H1 (cell line): ENCODE measurements at regions not wholly inside any gene's neighbourhood (a gene's known extent, or its start where the extent isn't known, plus 50 kb on each side); places are given as distances from the start of the nearest gene placed in this dataset.
A peak's percentile ranks its signal among the peaks of the same experiment; 100 is the strongest.

Experiments used
- CTCF ChIA-PET: fragments of 300-600 bp; sonication (Branson Sonifier 250); formaldehyde crosslinking; loops from one replicate; lab custom pipeline; 2021; ENCODE audit not compliant: partially characterized antibody; lab: Charles Lee
- POLR2A ChIA-PET: fragments of 300-600 bp; sonication (Branson Sonifier 250); formaldehyde crosslinking; loops from one replicate; lab custom pipeline; 2021; ENCODE audit warnings: inconsistent platforms; ENCODE audit not compliant: partially characterized antibody; lab: Charles Lee
- DNase-seq, 2 experiments: peaks; one replicate each; pipeline versions ENCODE4 v3.0.0 to v3.0.0-alpha.2; 2010 to 2022; ENCODE audit warnings: low spot score in 2 of 2, low read depth in 1 of 2, mixed read lengths in 1 of 2
- FAIRE-seq: peaks from 2 replicates; lab custom pipeline; 2011; peaks lifted over from hg19 to GRCh38; lab: Jason Lieb, UNC
- H2AFZ ChIP-seq: 2 replicates; pipeline ENCODE4 v1.8.1; 2012; ENCODE audit warnings: low read length, inconsistent platforms
- H2AK5ac ChIP-seq: 2 replicates; pipeline ENCODE4 v1.6.1; 2013; ENCODE audit warnings: low read depth, low read length
- H2BK120ac ChIP-seq: replicated peaks from 2 replicates; pipeline ENCODE3; 2013; ENCODE audit warnings: low read depth, low read length, inconsistent platforms
- H2BK12ac ChIP-seq: 2 replicates; pipeline ENCODE4 v1.6.1; 2013; ENCODE audit warnings: low read depth, low read length
- H2BK15ac ChIP-seq: 2 replicates; pipeline ENCODE4 v1.6.1; 2013; ENCODE audit warnings: low read length
- H2BK20ac ChIP-seq: 2 replicates; pipeline ENCODE4 v1.6.1; 2013; ENCODE audit warnings: low read length
- H2BK5ac ChIP-seq: 2 replicates; pipeline ENCODE4 v1.6.1; 2013; ENCODE audit warnings: low read depth, low read length
- H3K14ac ChIP-seq: 2 replicates; pipeline ENCODE4 v1.6.1; 2013; ENCODE audit warnings: inconsistent platforms; ENCODE audit not compliant: insufficient read length
- H3K18ac ChIP-seq: 2 replicates; pipeline ENCODE4 v1.6.1; 2013; ENCODE audit warnings: low read length; ENCODE audit errors: extremely low read depth
- H3K23ac ChIP-seq: 2 replicates; pipeline ENCODE4 v1.6.1; 2013; ENCODE audit warnings: inconsistent platforms; ENCODE audit not compliant: insufficient read length
- H3K23me2 ChIP-seq: 2 replicates; pipeline ENCODE4 v1.6.1; 2013; ENCODE audit warnings: low read depth, low read length
- H3K27ac ChIP-seq: 2 replicates; pipeline ENCODE4 v1.6.1; 2011; ENCODE audit warnings: low read depth, low read length, inconsistent platforms
- H3K27me3 ChIP-seq, 4 experiments: replicated peaks in 1 of 4; 1 replicate in 1 of 4; 2 replicates in 3 of 4; pipeline versions ENCODE4 v1.6.1 to v1.8.1; 2011 to 2013; ENCODE audit warnings: low read length in 3 of 4, mild to moderate bottlenecking in 3 of 4, inconsistent platforms in 2 of 4, mixed read lengths in 2 of 4, moderate library complexity in 1 of 4; ENCODE audit not compliant: control insufficient read depth in 3 of 4, insufficient read depth in 3 of 4; ENCODE audit errors: extremely low read depth in 1 of 4
- H3K36me3 ChIP-seq, 4 experiments: 2 replicates each; pipeline versions ENCODE4 v1.6.1 to v1.8.1; 2011 to 2013; ENCODE audit warnings: mild to moderate bottlenecking in 4 of 4, low read length in 3 of 4, moderate library complexity in 2 of 4, control low read depth in 1 of 4, inconsistent platforms in 1 of 4; ENCODE audit not compliant: insufficient read depth in 4 of 4, control insufficient read depth in 2 of 4
- H3K4ac ChIP-seq: replicated peaks from 2 replicates; pipeline ENCODE3; 2013; ENCODE audit warnings: low read length, low read depth, mixed read lengths, inconsistent platforms; ENCODE audit not compliant: insufficient read length
- H3K4me1 ChIP-seq, 4 experiments: replicated peaks in 1 of 4; 1 replicate in 1 of 4; 2 replicates in 3 of 4; pipeline versions ENCODE4 v1.6.1 to v1.8.1; 2011 to 2013; ENCODE audit warnings: low read length in 3 of 4, inconsistent platforms in 2 of 4, mixed read lengths in 1 of 4; ENCODE audit not compliant: insufficient read depth in 4 of 4, control insufficient read depth in 3 of 4
- H3K4me2 ChIP-seq, 2 experiments: 2 replicates each; pipeline versions ENCODE4 v1.6.1 to v1.8.1; 2011 to 2013; ENCODE audit warnings: low read depth in 2 of 2, low read length in 2 of 2, control low read depth in 1 of 2, inconsistent platforms in 1 of 2, mild to moderate bottlenecking in 1 of 2; ENCODE audit not compliant: insufficient read depth in 1 of 2
- H3K4me3 ChIP-seq, 4 experiments: fragments of 200-600, 300-600 bp in 1 of 4; sonication (generic), shearing (Covaris generic), sonication (Bioruptor Twin) in 1 of 4; 2 replicates each; pipeline versions ENCODE4 v1.5.1 to v1.8.1; 2011 to 2016; ENCODE audit warnings: low read length in 4 of 4, low read depth in 3 of 4, control low read depth in 2 of 4, inconsistent platforms in 2 of 4, mild to moderate bottlenecking in 2 of 4, mixed read lengths in 1 of 4, moderate library complexity in 1 of 4; ENCODE audit not compliant: insufficient read depth in 2 of 4; ENCODE audit errors: extremely low read depth in 1 of 4
- H3K56ac ChIP-seq: replicated peaks from 2 replicates; pipeline ENCODE3; 2013; ENCODE audit warnings: low read depth, mild to moderate bottlenecking, mixed read lengths, low read length, inconsistent platforms; ENCODE audit not compliant: insufficient read length
- H3K79me1 ChIP-seq: 2 replicates; pipeline ENCODE4 v1.6.1; 2013; ENCODE audit warnings: low read depth, low read length, control low read depth
- H3K79me2 ChIP-seq, 2 experiments: 2 replicates each; pipeline versions ENCODE4 v1.6.1 to v1.8.1; 2012 to 2013; ENCODE audit warnings: low read length in 2 of 2, mild to moderate bottlenecking in 2 of 2, inconsistent platforms in 1 of 2; ENCODE audit not compliant: insufficient read depth in 2 of 2, control insufficient read depth in 1 of 2
- H3K9ac ChIP-seq, 4 experiments: replicated peaks in 1 of 4; 1 replicate in 1 of 4; 2 replicates in 3 of 4; pipeline versions ENCODE4 v1.6.1 to v1.8.1; 2011 to 2013; ENCODE audit warnings: low read depth in 3 of 4, low read length in 3 of 4, control low read depth in 2 of 4, mild to moderate bottlenecking in 2 of 4, moderate library complexity in 2 of 4, inconsistent platforms in 1 of 4; ENCODE audit errors: extremely low read depth in 1 of 4
- H3K9me3 ChIP-seq, 2 experiments: 2 replicates each; pipeline versions ENCODE4 v1.6.1 to v1.8.1; 2012 to 2013; ENCODE audit warnings: mild to moderate bottlenecking in 2 of 2, moderate library complexity in 2 of 2, control low read depth in 1 of 2, inconsistent platforms in 1 of 2, low read depth in 1 of 2, low read length in 1 of 2, mixed read lengths in 1 of 2; ENCODE audit not compliant: insufficient read depth in 2 of 2
- H4K20me1 ChIP-seq, 2 experiments: replicated peaks in 1 of 2; 2 replicates each; pipeline versions ENCODE3 to v1.8.1; 2011 to 2013; ENCODE audit warnings: inconsistent platforms in 2 of 2, low read length in 2 of 2, mild to moderate bottlenecking in 1 of 2; ENCODE audit not compliant: insufficient read depth in 2 of 2, control insufficient read depth in 1 of 2
- H4K5ac ChIP-seq: 2 replicates; pipeline ENCODE4 v1.6.1; 2013; ENCODE audit warnings: low read length, low read depth, mixed read lengths, inconsistent platforms; ENCODE audit not compliant: insufficient read length
- H4K8ac ChIP-seq: 2 replicates; pipeline ENCODE4 v1.8.0; 2013; ENCODE audit warnings: mild to moderate bottlenecking, moderate library complexity, low read length, inconsistent platforms; ENCODE audit not compliant: insufficient read depth; ENCODE audit errors: extremely low read depth
- H4K91ac ChIP-seq: replicated peaks from 2 replicates; pipeline ENCODE3; 2013; ENCODE audit warnings: low read length, mixed read lengths, inconsistent platforms; ENCODE audit not compliant: insufficient read length
- BCL11A ChIP-seq, 2 experiments: IDR thresholded peaks; one replicate each; pipeline ENCODE4 v1.6.1; 2011; ENCODE audit warnings: low read depth in 2 of 2, low read length in 2 of 2, mild to moderate bottlenecking in 2 of 2
- MAFK ChIP-seq: IDR thresholded peaks from 2 replicates; pipeline ENCODE4 v1.6.1; 2012; ENCODE audit warnings: low read depth, mild to moderate bottlenecking, improper control_type of control experiment, low read length
- TAF1 ChIP-seq: IDR thresholded peaks from 2 replicates; pipeline ENCODE4 v1.6.1; 2011; ENCODE audit warnings: mild to moderate bottlenecking, low read depth, low read length
- TAF7 ChIP-seq: optimal IDR thresholded peaks from 2 replicates; pipeline ENCODE3; 2011; ENCODE audit warnings: low read depth, mild to moderate bottlenecking, inconsistent platforms, low read length, moderate library complexity, borderline replicate concordance
- WGBS, 2 experiments: shearing (Covaris generic) in 1 of 2; methylation state at CpG; one replicate each; pipeline versions ENCODE4 v1.1.6 to v1.1.7; 2013 to 2015; ENCODE audit warnings: low lambda C conversion rate in 2 of 2, mixed read lengths in 2 of 2, inconsistent platforms in 1 of 2, low coverage in 1 of 2, missing lambda C conversion rate in 1 of 2; ENCODE audit not compliant: insufficient replicate concordance in 2 of 2, insufficient coverage in 1 of 2, insufficient read length in 1 of 2; ENCODE audit errors: extremely low coverage in 1 of 2, missing lambda C conversion rate in 1 of 2; 5-methylcytosine and 5-hydroxymethylcytosine counted together

DNA sequence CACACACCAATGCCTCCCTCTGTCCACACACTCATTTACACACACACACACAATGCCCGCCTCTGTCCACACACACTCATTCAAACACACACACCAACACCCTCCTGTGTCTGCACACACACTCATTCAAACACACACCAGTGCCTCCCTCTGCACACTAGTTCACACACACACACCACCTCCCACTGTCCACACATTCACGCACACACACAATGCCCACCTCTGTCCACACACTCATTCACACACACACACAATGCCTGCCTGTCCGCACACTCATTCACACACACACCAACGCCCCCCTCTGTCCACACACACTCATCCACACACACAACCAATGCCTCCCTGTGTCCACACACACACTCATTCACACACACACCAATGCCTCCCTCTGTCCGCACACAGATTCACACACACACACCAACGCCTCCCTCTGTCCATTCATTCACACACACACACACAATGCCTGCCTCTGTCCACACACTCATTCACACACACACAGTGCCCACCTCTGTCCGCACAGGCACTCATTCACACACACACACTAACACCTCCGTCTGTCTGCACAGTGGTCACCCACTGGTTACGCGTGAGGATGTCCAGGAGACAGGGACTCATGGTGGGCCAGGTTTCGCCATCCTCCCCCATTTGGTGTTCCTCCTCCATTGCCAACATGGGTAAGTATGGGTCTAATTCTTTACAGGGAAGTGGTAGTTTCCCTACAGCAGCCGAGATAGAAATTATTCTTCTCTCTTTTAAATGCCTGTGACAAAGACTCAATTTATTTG lies 62.4 kb upstream of the THBS2 start:
- Histone ChIP-seq H3K36me3 (no peaks in the 10 kb centered on the region), H4K8ac (no peak overlapping the region; the same call in 1 of the 2 replicates), H2BK120ac (no peak overlapping the region), H3K4ac (no peak overlapping the region), H4K5ac (no peak overlapping the region), H3K9me3 (peaks cover 0 to 3% of the 10 kb centered on the region in 2 experiments; a peak in 1 of 4 replicates), H3K18ac (no peak overlapping the region), H2AFZ (no peak overlapping the region), H3K4me2 (no peak overlapping the region), H3K27me3 (no peaks in the 10 kb centered on the region), H2BK12ac (0 out of 2 replicates have a peak overlapping the region, but pooled peaks have one; percentile 17), H2BK20ac (no peak overlapping the region), H3K56ac (no peak overlapping the region), H3K79me1 (no peaks in the 10 kb centered on the region), H4K20me1 (no peaks in the 10 kb centered on the region), H3K9ac (no peak overlapping the region), H3K14ac (no peak overlapping the region), H3K4me3 (no peak overlapping the region), H2AK5ac (0 out of 2 replicates have a peak overlapping the region, but pooled peaks have one; percentile 10), H3K79me2 (no peaks in the 10 kb centered on the region), H4K91ac (peak overlapping the region; percentile 42), H3K23me2 (peaks cover 12% of the 10 kb centered on the region; the same call in 1 of the 2 replicates), H3K23ac (no peak overlapping the region), H2BK15ac (0 out of 2 replicates have a peak overlapping the region, but pooled peaks have one; percentile 18), H3K27ac (no peak overlapping the region), H2BK5ac (no peak overlapping the region; the same call in 1 of the 2 replicates), H3K4me1 (no peaks in the 10 kb centered on the region; a peak in 1 of 7 replicates)
- no peak for DNase-seq
- 95% methylated on average over 12 of the region's 12 CpGs; no CpG with 5 or more reads in 1 of the 2 experiments for WGBS, 2 experiments
- CTCF ChIA-PET, result no interaction called here
- no peak for FAIRE-seq
- POLR2A ChIA-PET, result no interaction called here
- TF ChIP-seq TAF1, result no peak
- no peak for TF ChIP-seq TAF7
- no peak for TF ChIP-seq MAFK
- TF ChIP-seq BCL11A (IDR thresholded peaks at IDR 0.05; ENCODE audit: low read depth in 2 of 2, low read length in 2 of 2), result no peak
